ENCODE measurements at regions not wholly inside any gene's neighbourhood (a gene's known extent, or its start where the extent isn't known, plus 50 kb on each side); places are given as distances from the start of the nearest gene placed in this dataset.

DNA sequence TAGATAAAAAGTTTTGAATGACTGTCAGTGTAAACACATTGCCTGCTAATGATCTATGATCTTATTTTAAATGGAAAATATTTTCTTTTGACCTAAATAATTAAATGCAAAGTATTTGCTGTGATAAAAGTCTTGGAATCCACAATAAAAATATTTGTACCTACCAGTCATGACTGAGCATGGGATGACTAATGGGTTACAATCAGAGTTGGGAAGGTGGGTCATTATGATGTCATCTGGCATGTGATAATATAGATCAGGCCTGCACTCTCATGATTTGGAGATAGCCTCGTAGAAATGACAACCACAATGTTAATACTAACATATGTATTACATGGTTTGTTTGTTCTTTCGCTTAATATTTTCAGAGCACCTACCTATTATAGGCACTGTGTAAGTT is 848.8 kb upstream of the KLHL29 start:
- no peak for TF ChIP-seq EGR2 (tag by site-specific recombination; IDR thresholded peaks at IDR 0.05; ENCODE audit: low read depth)
- no peak for TF ChIP-seq ZNF510 (tag by site-specific recombination; IDR thresholded peaks at IDR 0.05; ENCODE audit: insufficient replicate concordance)

Data from HEK293 (cell line).